DOHH2 (cell line): ENCODE measurements at regions not wholly inside any gene's neighbourhood (a gene's known extent, or its start where the extent isn't known, plus 50 kb on each side); places are given as distances from the start of the nearest gene placed in this dataset.

Experiments used
- H3F3A ChIP-seq: fragments of 200-600 bp; sonication (generic), shearing (Covaris generic); 2 replicates; pipeline ENCODE4 v1.6.0; 2016; ENCODE audit warnings: antibody characterized with exemption, mild to moderate bottlenecking; ENCODE audit not compliant: control insufficient read depth, insufficient read depth
- H3K27ac ChIP-seq: fragments of 200-600 bp; sonication (generic); 2 replicates; pipeline ENCODE4 v1.5.1; 2014; ENCODE audit warnings: low read depth, mild to moderate bottlenecking, low read length, moderate library complexity
- H3K27me3 ChIP-seq: fragments of 200-600 bp; sonication (generic); 2 replicates; pipeline ENCODE4 v1.6.1; 2014; ENCODE audit warnings: mild to moderate bottlenecking, low read length, mixed read lengths; ENCODE audit not compliant: control insufficient read depth
- H3K36me3 ChIP-seq: fragments of 200-600 bp; sonication (generic); 2 replicates; pipeline ENCODE4 v1.6.1; 2014; ENCODE audit warnings: mild to moderate bottlenecking, low read length, moderate library complexity, mixed read lengths; ENCODE audit not compliant: control insufficient read depth
- H3K4me1 ChIP-seq: fragments of 200-600 bp; sonication (generic); 2 replicates; pipeline ENCODE4 v1.6.1; 2014; ENCODE audit warnings: mild to moderate bottlenecking, low read length, mixed read lengths; ENCODE audit not compliant: control insufficient read depth
- H3K4me2 ChIP-seq: fragments of 200-600 bp; sonication (generic); 2 replicates; pipeline ENCODE4 v1.6.0; 2014; ENCODE audit warnings: mild to moderate bottlenecking, low read length, moderate library complexity
- H3K4me3 ChIP-seq: fragments of 200-600 bp; sonication (generic); 2 replicates; pipeline ENCODE4 v1.5.1; 2014; ENCODE audit warnings: mild to moderate bottlenecking, low read length, mixed read lengths
- H3K79me2 ChIP-seq: fragments of 200-600 bp; sonication (generic); 2 replicates; pipeline ENCODE4 v1.6.1; 2014; ENCODE audit warnings: mild to moderate bottlenecking, low read length, mixed read lengths; ENCODE audit not compliant: control insufficient read depth
- H3K9me2 ChIP-seq: fragments of 200-600 bp; sonication (generic); replicated peaks from 2 replicates; pipeline ENCODE4 v1.6.1; 2014; ENCODE audit warnings: mild to moderate bottlenecking, low read length, mixed read lengths; ENCODE audit not compliant: control insufficient read depth
- H3K9me3 ChIP-seq: fragments of 200-600 bp; sonication (generic); 2 replicates; pipeline ENCODE4 v1.6.1; 2014; ENCODE audit warnings: antibody characterized with exemption, low read length, mixed read lengths; ENCODE audit not compliant: control insufficient read depth, insufficient read depth
- H4K20me1 ChIP-seq: fragments of 200-600 bp; sonication (generic); 2 replicates; pipeline ENCODE4 v1.6.0; 2014; ENCODE audit warnings: low read depth, mild to moderate bottlenecking, antibody characterized with exemption, low read length, moderate library complexity; ENCODE audit not compliant: control insufficient read depth, insufficient read depth
- EZH2phosphoT487 ChIP-seq: fragments of 200-600 bp; sonication (generic); IDR thresholded peaks from 2 replicates; pipeline ENCODE4 v1.6.1; 2017; ENCODE audit warnings: borderline replicate concordance, mild to moderate bottlenecking, antibody characterized with exemption, low read length, moderate library complexity, mixed read lengths
- TF ChIP-seq, protein P1 (sequence below): fragments of 200-600 bp; sonication (generic); IDR thresholded peaks from one replicate; pipeline ENCODE4 v1.5.1; 2014; ENCODE audit warnings: antibody characterized with exemption, mild to moderate bottlenecking, low read depth, low read length; ENCODE audit not compliant: poor library complexity, severe bottlenecking

DNA sequence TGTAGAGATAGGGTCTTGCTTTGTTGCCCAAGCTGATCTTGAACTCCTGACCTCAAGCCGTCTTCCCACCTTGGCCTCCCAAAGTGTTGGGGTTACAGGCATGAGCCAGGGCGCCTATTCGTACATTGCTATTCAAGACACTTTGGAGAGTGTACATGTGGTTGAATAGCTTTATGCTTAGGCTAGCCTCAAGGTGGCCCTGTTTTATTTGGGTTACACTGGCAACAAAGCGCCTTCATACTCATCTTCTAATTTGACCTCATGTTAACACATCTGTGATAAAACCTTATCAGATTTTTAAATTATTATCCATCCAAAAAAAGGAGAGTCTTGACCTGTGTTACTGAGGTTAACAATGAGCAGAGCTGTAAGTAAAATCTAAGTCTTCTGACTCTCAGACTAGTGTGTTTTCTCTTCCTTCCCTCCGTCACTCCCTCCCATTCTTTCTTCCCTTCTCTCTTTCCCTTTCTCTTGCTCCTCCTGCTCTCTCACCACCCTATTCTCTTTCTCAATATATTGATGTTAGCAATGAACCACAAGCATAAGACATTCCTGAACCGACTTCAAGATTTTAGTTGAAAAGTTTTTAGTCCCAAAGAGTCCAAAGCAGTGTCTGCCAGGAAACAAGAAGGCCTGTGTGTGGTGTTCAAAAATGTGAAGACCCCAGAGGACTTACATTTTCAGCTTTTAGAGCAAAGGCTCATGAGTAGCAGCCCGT, 603.7 kb upstream of the CFAP20DC start:
- Histone ChIP-seq H3K27ac (no peak overlapping the region), H3K9me2 (no peaks in the 10 kb centered on the region), H3K4me3 (no peak overlapping the region), H3K79me2 (no peaks in the 10 kb centered on the region), H3K9me3 (no peaks in the 10 kb centered on the region; the same call in 1 of the 2 replicates), H3K27me3 (no peaks in the 10 kb centered on the region), H3K36me3 (no peaks in the 10 kb centered on the region), H3K4me2 (no peak overlapping the region), H4K20me1 (no peaks in the 10 kb centered on the region), H3F3A (no peaks in the 10 kb centered on the region), H3K4me1 (no peaks in the 10 kb centered on the region)
- TF ChIP-seq, protein P1, sequence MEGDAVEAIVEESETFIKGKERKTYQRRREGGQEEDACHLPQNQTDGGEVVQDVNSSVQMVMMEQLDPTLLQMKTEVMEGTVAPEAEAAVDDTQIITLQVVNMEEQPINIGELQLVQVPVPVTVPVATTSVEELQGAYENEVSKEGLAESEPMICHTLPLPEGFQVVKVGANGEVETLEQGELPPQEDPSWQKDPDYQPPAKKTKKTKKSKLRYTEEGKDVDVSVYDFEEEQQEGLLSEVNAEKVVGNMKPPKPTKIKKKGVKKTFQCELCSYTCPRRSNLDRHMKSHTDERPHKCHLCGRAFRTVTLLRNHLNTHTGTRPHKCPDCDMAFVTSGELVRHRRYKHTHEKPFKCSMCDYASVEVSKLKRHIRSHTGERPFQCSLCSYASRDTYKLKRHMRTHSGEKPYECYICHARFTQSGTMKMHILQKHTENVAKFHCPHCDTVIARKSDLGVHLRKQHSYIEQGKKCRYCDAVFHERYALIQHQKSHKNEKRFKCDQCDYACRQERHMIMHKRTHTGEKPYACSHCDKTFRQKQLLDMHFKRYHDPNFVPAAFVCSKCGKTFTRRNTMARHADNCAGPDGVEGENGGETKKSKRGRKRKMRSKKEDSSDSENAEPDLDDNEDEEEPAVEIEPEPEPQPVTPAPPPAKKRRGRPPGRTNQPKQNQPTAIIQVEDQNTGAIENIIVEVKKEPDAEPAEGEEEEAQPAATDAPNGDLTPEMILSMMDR = no peak

DNA sequence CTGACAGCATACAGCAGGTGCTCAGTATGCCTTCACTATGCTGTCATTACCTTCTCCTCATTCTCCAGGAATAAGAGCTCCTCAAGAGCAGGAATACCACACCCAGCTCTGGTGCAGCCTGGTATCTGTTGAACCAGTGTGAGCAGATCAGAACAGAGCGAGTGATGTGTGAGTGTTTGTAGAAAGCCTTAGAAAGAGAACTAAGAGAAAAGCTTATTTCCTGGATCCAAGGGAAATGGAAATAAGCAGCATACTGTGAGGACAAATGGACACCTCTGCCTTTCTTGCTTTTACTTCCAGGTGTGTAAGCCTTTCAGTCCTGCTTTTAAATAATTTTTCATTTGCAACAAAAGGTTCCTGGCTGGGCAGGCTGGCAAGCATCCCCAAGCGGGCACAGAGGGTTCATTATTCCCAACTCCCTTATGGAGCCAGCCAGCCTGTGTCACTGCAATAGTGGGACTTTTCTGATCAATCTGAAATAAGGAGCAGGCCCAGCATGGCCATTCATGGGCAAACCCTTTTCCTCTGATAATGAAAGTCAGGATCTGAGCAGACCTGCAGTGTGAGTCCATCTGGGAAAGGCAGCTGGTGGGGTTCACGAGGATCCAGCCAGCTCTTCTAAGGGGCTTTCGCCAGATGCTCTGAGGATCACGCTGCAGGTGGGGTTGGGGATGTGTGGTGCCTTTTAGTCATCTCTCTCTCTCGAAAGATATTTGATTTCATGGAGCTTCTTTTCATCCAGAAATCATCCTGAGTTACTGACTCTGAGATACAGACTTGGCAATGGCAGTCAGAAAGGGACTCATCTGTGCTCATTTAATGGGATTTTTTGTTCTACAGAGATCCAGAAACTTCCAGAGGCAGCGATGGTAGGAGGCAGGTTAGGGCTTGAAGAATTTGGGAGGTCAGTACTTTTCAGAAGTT, 594.9 kb upstream of the CFAP20DC start:
- peaks cover 4% of the 10 kb centered on the region; the same call in 1 of the 2 replicates for H3K27me3 ChIP-seq
- no peak overlapping the region for H3K27ac ChIP-seq
- H3K4me1 ChIP-seq = no peaks in the 10 kb centered on the region
- no peaks in the 10 kb centered on the region for H3K79me2 ChIP-seq
- no peaks in the 10 kb centered on the region for H3F3A ChIP-seq
- no peaks in the 10 kb centered on the region for H3K9me2 ChIP-seq
- no peak overlapping the region for H3K4me3 ChIP-seq
- no peaks in the 10 kb centered on the region for H3K9me3 ChIP-seq
- H4K20me1 ChIP-seq = no peaks in the 10 kb centered on the region
- no peaks in the 10 kb centered on the region for H3K36me3 ChIP-seq
- no peak overlapping the region for H3K4me2 ChIP-seq
- TF ChIP-seq EZH2phosphoT487 = no peak
- TF ChIP-seq, protein P1 = no peak

DNA sequence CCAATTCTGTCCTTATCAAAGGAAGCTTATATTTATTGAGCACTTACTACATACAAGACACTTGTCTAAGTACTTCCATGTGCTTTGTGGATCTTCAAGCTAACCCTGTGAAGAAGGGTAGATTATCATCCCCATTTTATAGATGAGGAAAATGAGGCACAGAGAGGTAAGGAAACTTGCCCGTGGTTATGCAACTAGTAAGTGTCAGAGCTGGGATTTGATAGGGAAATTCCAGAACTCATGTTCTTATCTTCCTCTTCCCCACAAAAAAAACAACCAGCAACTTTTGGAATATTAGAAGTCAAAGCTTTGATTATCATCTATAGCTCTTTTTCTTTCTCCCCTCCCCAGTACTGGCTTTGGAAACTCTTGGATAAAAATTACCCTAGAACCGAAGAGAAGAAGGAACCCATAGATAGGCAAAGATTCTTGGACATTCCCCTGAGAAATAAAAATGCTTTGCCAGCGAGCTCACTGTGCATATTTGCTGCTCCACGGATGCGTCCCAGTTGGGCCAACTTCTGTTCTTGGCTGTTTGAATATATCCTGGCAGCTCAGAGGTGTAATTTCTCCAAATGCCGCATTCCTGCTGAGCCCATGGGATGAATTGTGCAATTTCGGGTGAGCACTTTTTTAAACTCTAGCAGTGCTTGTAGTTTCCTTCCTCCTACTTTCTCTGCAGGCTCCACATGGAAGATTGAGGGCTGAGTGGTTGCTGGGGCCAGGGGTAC, 591.5 kb upstream of the CFAP20DC start:
- TF ChIP-seq EZH2phosphoT487 = no peak
- TF ChIP-seq, protein P1 = no peak
- no peak overlapping the region for H3K4me3 ChIP-seq
- H3K27ac ChIP-seq = no peak overlapping the region

More for the DNA sequence above, 591.5 kb upstream of the CFAP20DC start:
- Histone ChIP-seq H3K36me3 (no peaks in the 10 kb centered on the region), H3F3A (no peaks in the 10 kb centered on the region), H4K20me1 (no peaks in the 10 kb centered on the region), H3K9me2 (no peaks in the 10 kb centered on the region), H3K9me3 (no peaks in the 10 kb centered on the region), H3K27me3 (peaks cover 4% of the 10 kb centered on the region; the same call in 1 of the 2 replicates), H3K4me1 (no peaks in the 10 kb centered on the region), H3K79me2 (no peaks in the 10 kb centered on the region), H3K4me2 (no peak overlapping the region)
